ENCODE measurements at regions not wholly inside any gene's neighbourhood (a gene's known extent, or its start where the extent isn't known, plus 50 kb on each side); places are given as distances from the start of the nearest gene placed in this dataset.
A peak's percentile ranks its signal among the peaks of the same experiment; 100 is the strongest.
"Not testable (repeated sequence)": the region's sequence is repeated elsewhere in the genome, so short reads cannot be mapped to it uniquely, and the experiment has no call there.

GRCh38 chr6:3911614-3912336 lies 62.6 kb downstream of the FAM50B start:
- Histone ChIP-seq H3K27ac (no peak overlapping the region), H3K4me2 (no peak overlapping the region), H3K4me3 (no peak overlapping the region), H3K27me3 (no peaks in the 10 kb centered on the region), H4K20me1 (no peaks in the 10 kb centered on the region), H3K9ac (no peak overlapping the region), H3K9me3 (no peaks in the 10 kb centered on the region; the same call in 1 of the 2 replicates), H3K4me1 (peaks cover 6% of the 10 kb centered on the region), H3K36me3 (no peaks in the 10 kb centered on the region)
- no peak for TF ChIP-seq Cebpa-rat (IDR thresholded peaks at IDR 0.05)

GRCh38 chr6:3912361-3913076 lies 63.3 kb downstream of the FAM50B start:
- no peak overlapping the region for H3K27ac ChIP-seq
- H3K4me3 ChIP-seq: no peak overlapping the region
- no peaks in the 10 kb centered on the region for H4K20me1 ChIP-seq
- H3K9me3 ChIP-seq: peaks cover 7% of the 10 kb centered on the region
- H3K27me3 ChIP-seq: no peaks in the 10 kb centered on the region
- peaks cover 6% of the 10 kb centered on the region for H3K4me1 ChIP-seq
- H3K9ac ChIP-seq: no peak overlapping the region
- no peaks in the 10 kb centered on the region for H3K36me3 ChIP-seq
- no peak overlapping the region for H3K4me2 ChIP-seq
- no peak for TF ChIP-seq Cebpa-rat (IDR thresholded peaks at IDR 0.05)

- H3K4me3 ChIP-seq: no peak overlapping the region
- H3K36me3 ChIP-seq: no peaks in the 10 kb centered on the region
- TF ChIP-seq Cebpa-rat (IDR thresholded peaks at IDR 0.05): no peak
- peaks cover 6% of the 10 kb centered on the region for H3K4me1 ChIP-seq
- no peak overlapping the region for H3K4me2 ChIP-seq
- no peak overlapping the region for H3K9ac ChIP-seq
- peaks cover 11% of the 10 kb centered on the region for H3K9me3 ChIP-seq
- H4K20me1 ChIP-seq: no peaks in the 10 kb centered on the region
- H3K27me3 ChIP-seq: no peaks in the 10 kb centered on the region
- H3K27ac ChIP-seq: no peak overlapping the region
Measured at GRCh38 chr6:3913077-3913957, 64.1 kb downstream of the FAM50B start.

GRCh38 chr6:3913958-3914337 lies 64.8 kb downstream of the FAM50B start:
- H3K4me2 ChIP-seq: no peak overlapping the region
- peaks cover 7% of the 10 kb centered on the region for H3K4me1 ChIP-seq
- TF ChIP-seq Cebpa-rat (IDR thresholded peaks at IDR 0.05): no peak
- H3K9ac ChIP-seq: no peak overlapping the region
- no peaks in the 10 kb centered on the region for H3K27me3 ChIP-seq
- H3K27ac ChIP-seq: no peak overlapping the region
- peaks cover 11% of the 10 kb centered on the region for H3K9me3 ChIP-seq
- H4K20me1 ChIP-seq: no peaks in the 10 kb centered on the region
- no peaks in the 10 kb centered on the region for H3K36me3 ChIP-seq
- no peak overlapping the region for H3K4me3 ChIP-seq

GRCh38 chr6:3915076-3915791 lies 66.1 kb downstream of the FAM50B start:
- H3K4me1 ChIP-seq: peaks cover 12% of the 10 kb centered on the region
- H3K27me3 ChIP-seq: no peaks in the 10 kb centered on the region
- no peak for TF ChIP-seq Cebpa-rat (IDR thresholded peaks at IDR 0.05)
- no peak overlapping the region for H3K4me3 ChIP-seq
- peak overlapping the region; percentile 25 for H3K4me2 ChIP-seq
- peaks cover 11% of the 10 kb centered on the region for H3K9me3 ChIP-seq
- H3K9ac ChIP-seq: no peak overlapping the region
- H3K36me3 ChIP-seq: no peaks in the 10 kb centered on the region
- no peak overlapping the region for H3K27ac ChIP-seq
- no peaks in the 10 kb centered on the region for H4K20me1 ChIP-seq

- Histone ChIP-seq H3K4me1 (peaks cover 12% of the 10 kb centered on the region), H4K20me1 (no peaks in the 10 kb centered on the region), H3K4me3 (no peak overlapping the region), H3K9me3 (peaks cover 14% of the 10 kb centered on the region), H3K36me3 (no peaks in the 10 kb centered on the region), H3K4me2 (no peak overlapping the region), H3K27ac (no peak overlapping the region), H3K9ac (no peak overlapping the region), H3K27me3 (no peaks in the 10 kb centered on the region)
- no peak for TF ChIP-seq Cebpa-rat (IDR thresholded peaks at IDR 0.05)
Measured at GRCh38 chr6:3916211-3916610, 67.0 kb downstream of the FAM50B start.

- H3K4me2 ChIP-seq, H3K27me3 ChIP-seq, H3K9ac ChIP-seq, H4K20me1 ChIP-seq, H3K36me3 ChIP-seq, H3K4me3 ChIP-seq, H3K27ac ChIP-seq: not testable (repeated sequence)
- Histone ChIP-seq H3K9me3 (peaks cover 14% of the 10 kb centered on the region), H3K4me1 (peaks cover 12% of the 10 kb centered on the region)
Measured at GRCh38 chr6:3916749-3917148, 67.6 kb downstream of the FAM50B start.

GRCh38 chr6:3918469-3918868 lies 69.3 kb downstream of the FAM50B start:
- H3K36me3 ChIP-seq: no peaks in the 10 kb centered on the region
- H3K9ac ChIP-seq: no peak overlapping the region
- no peak for TF ChIP-seq Cebpa-rat (IDR thresholded peaks at IDR 0.05)
- peaks cover 14% of the 10 kb centered on the region for H3K9me3 ChIP-seq
- H3K27ac ChIP-seq: no peak overlapping the region
- H4K20me1 ChIP-seq: no peaks in the 10 kb centered on the region
- no peak overlapping the region for H3K4me3 ChIP-seq
- H3K4me2 ChIP-seq: no peak overlapping the region
- H3K27me3 ChIP-seq: no peaks in the 10 kb centered on the region
- peaks cover 12% of the 10 kb centered on the region for H3K4me1 ChIP-seq

- no peaks in the 10 kb centered on the region for H3K27me3 ChIP-seq
- H3K4me3 ChIP-seq: no peak overlapping the region
- H3K4me2 ChIP-seq: no peak overlapping the region
- H3K9ac ChIP-seq: no peak overlapping the region
- H4K20me1 ChIP-seq: no peaks in the 10 kb centered on the region
- peaks cover 12% of the 10 kb centered on the region for H3K4me1 ChIP-seq
- no peak overlapping the region for H3K27ac ChIP-seq
- no peaks in the 10 kb centered on the region for H3K36me3 ChIP-seq
- H3K9me3 ChIP-seq: peaks cover 14% of the 10 kb centered on the region
- no peak for TF ChIP-seq Cebpa-rat (IDR thresholded peaks at IDR 0.05)
Measured at GRCh38 chr6:3919130-3919628, 70.0 kb downstream of the FAM50B start.

All from BLaER1 (cell line).